ENCODE measurements at regions not wholly inside any gene's neighbourhood (a gene's known extent, or its start where the extent isn't known, plus 50 kb on each side); places are given as distances from the start of the nearest gene placed in this dataset.
"Not testable (repeated sequence)": the region's sequence is repeated elsewhere in the genome, so short reads cannot be mapped to it uniquely, and the experiment has no call there.

DNA sequence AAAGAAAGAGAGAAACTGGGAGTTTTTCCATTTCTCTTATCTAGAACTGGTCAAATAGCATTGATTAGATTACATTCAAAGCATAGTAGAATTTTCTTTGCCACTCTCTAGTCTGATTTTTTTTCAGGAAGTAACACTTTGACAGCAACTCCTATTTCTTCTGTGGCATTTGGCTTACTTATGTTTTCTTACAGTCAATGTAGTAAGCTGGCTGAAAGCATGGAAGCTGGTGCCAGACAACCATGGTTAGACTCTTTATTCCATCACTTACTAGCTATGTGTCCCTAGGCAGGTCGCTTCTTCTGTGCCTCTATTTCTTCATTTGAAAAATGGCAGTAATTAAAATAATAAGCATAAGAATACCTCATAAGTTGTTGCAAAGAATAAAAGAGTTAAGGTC is 54.2 kb upstream of the OPRM1 start:
- no peak for DNase-seq

DNA sequence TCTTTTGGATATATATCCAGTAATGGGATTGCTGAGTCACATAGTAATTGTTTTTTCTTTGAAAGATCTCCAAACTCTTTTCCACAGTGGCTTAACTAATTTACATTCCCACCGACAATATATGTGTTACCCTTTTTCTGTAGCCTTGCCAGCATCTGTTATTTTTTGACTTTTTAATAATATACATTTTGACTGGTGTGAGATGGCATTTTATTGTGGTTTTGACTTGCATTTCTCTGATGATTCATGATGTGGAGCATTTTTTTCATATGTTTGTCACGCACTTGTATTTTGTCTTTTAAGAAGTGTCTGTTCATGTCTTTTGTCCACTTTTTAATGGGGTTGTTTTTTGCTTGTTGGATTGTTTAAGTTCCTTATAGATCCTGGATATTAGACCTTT is 58.9 kb upstream of the OPRM1 start:
- no peak for DNase-seq

GRCh38 chr6:153978911-153979548 is 60.0 kb upstream of the OPRM1 start:
- DNase-seq: not testable (repeated sequence)

DNA sequence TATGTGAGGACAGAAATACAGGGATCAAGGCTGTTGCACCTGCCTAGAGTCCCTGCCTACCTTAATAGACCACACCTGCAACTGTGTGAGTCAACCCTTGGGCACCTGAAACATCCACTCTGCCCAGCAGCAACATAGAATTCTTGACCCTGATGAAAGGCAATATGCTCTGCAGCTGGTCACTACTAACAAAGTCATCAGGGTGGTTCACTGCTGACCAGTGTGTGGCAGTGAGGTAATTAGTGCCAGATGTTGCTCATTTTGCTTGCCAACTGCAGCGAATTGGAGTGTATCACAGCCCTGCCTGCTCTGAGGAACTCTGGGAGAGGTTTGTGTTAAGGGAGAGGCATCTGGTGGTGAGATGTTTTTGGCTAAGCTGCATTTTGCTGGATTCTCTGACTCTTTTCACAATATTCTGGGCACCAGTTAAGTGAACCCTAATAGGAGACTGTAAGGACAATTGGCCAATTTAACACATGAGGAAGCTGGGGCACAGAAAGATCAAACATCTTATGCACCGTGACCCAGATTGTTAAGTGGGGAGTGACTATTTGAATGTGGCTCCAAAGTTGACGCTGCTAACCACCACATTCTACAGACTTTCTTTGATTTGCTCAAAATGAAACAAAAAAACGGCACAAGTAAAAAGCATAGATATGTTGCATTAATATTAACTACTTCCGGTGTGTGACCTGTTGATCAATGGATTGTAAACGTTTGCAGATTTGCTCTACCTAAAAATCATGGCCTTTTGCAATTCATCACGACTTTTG is 61.9 kb upstream of the OPRM1 start:
- no peak for DNase-seq

DNA sequence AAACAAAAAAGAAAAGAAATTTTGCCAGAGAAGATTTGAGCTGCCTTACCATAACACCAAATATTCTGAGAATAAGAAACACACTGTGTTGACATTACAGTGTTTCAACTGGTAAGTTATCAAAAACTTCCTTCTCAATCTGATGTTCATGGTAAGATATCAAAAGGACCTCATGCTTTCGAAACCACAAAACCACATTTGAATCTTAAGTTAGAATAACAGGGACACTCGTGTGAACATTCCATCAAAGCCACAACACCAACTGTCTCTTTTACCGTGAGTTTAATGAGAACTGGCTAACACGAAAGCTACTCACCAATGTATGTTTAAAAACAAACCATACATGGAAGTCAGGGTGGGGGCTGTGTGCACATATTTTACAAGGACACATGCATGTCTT is 73.0 kb upstream of the OPRM1 start:
- DNase-seq: no peak

DNA sequence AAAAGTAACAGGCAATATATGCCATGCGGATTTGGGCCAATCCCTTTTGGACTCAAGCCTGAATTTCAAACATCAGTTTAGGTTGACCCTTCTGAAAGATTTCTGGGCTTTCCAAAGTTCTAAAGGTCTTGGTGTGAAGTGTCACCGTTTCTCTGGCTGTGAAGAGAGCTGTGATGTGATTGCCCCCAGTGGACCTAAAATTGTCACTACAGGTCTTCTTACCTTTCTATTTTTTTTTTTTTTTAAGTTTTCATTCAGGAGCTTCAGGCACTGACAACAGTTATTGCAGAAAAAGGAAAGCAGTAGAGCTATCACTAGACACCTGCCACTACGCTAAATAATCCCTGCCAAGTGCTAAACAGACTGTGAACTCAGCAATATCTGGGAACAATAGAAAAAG is 75.7 kb upstream of the OPRM1 start:
- DNase-seq: no peak

- DNase-seq: no peak
These were observed 76.5 kb upstream of the OPRM1 start for GRCh38 chr6:153962555-153962954.

DNA sequence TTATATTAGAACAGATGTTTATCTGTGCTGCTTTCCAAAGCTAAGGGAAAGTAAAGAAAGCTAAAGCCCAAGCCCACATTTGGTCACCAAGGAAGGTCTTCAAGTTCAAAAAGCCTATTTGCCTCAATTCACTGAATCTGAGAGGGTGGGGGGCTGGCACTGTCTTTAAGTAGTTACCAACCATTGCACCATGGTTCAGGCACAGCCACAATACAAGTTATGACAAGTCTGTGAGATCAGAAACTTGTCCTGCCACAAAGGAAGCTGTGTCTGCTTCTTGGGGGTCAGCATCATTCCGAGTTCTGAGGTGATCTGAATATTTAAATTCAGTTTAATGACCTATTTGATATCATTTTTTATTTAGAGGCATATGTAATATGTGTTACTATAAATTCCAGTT is 78.3 kb upstream of the OPRM1 start:
- no peak for DNase-seq

DNA sequence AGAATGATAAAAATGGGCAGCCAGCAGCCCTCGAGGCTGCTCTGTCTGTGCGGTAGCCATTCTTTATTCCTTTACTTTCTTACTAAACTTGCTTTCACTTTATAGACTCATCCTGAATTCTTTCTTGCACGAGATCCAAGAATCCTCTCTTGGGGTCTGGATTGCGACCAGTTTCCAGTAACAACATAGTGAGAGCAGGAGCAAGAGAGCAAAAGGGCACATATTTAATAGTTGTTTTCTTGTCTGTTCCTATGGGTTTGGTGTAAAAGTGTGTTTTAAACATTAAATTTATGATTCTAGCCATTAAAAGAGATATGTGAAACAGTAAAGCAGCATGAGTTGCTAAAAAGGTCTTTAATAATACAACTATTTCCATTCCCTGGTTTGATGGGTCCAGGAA is 78.8 kb upstream of the OPRM1 start:
- DNase-seq: no peak

- peak in 1 of 2 donors; percentile 25 for DNase-seq
These were observed 79.8 kb upstream of the OPRM1 start for GRCh38 chr6:153959276-153959675.

- DNase-seq: no peak
These were observed 80.2 kb upstream of the OPRM1 start for GRCh38 chr6:153958860-153959259.

DNA sequence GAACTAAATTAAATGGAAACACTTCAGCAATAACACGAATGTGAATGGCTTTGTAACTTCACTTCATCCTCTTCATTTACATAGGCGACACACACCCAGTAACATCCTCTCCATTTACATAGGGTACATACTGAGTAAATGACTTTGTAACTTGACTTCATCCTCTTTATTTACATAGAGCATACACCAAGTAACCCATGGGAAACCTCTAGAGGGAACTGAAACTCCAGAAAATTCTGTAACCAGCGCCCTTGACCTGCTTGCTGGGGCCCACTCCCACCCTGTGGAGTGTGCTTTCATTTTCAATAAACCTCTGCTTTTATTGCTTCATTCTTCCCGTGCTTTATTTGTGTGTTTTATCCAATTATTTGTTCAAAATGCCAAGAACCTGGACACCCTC is 81.6 kb upstream of the OPRM1 start:
- peak; percentile 19 for DNase-seq

- no peak for DNase-seq
These were observed 82.2 kb upstream of the OPRM1 start for GRCh38 chr6:153956808-153957207.

DNA sequence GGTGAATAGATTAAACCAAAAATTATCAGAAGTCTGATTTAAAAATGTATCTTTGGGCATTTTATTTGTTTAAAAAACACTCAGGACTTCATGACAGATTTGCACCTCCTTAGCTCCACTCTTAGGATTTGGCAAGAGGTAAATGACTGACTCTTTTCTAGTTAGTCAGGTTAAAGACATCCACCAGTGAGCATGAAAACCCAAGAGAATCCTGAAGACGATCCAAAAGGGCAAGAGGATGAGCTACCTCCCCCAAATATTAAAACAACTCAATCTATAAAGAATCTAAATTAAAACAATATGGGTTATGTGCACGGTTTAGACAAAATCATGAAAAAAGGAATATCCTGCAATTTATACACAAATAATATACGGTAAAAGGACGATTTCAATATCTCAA is 89.4 kb upstream of the OPRM1 start:
- DNase-seq: no peak

DNA sequence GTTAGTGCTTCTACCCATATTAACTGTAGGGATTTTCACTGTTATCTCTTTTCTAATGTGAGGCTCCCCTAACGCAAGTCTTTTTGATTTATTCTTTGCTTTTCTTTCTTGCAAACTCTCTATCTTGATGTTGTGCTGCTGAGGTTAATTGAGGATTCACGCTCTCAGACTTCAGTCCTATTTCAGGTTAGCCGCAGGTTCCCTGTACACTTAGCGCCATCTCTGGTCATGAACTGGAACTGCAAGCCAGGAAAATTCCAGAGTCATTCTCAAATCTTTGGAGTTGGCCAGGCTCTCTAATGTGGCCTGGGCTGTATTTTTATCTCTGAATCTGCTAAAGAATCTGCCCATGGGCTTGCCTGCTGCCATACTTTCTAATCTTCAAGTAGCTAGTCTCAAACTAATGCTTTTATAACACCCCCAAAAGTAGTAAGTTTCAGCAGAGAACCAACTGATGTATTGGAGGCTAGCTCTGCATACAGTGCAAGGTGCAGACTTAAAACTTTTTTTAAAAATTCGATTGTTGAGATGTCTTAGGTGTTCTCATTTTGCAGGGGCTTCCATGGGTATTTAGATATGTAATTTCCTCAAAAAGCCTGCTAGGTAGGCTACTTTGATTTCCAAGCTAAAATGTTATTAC is 91.1 kb upstream of the OPRM1 start:
- DNase-seq: peak; percentile 18 to 28

- DNase-seq: no peak
These were observed 94.8 kb upstream of the OPRM1 start for GRCh38 chr6:153944201-153944600.

DNA sequence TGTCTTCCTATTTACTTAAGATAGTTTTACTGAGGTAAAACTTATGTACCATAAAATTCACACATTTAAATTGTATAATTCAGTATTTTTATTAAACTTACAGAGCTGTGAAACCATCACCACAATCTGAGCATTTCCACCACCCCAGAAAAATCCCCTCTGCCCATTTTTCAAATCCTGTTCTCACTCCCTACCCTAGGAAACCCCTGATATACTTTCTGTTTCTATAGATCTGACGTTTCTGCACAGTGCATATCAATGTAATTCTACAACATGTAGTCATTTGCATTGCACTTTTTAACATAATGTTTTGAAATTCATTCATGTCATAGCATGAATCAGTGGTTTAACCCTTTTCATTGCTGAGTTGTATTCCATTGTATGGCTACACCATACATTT is 96.7 kb upstream of the OPRM1 start:
- DNase-seq: no peak

- no peak for DNase-seq
These were observed 97.3 kb upstream of the OPRM1 start for GRCh38 chr6:153941768-153942167.

DNA sequence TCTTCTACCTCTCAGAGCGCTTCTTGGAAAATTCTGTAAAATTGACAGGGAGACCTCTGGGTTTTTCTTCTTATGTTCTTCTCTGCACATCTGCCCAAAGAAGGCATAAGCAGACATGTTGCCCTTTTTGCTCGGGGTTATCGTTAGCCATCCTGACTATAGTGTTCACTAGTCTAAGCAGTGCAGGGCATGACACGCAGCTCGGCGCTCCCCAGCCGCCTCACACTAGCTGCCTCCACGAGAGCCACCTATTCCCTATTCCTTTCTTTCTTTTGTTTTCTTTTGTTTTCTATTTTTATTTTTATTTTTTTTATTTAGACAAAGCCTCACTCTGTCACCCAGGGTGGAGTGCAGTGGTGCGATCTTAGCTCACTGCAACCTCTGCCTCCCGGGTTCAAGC is 100.2 kb upstream of the OPRM1 start:
- no peak for DNase-seq

DNA sequence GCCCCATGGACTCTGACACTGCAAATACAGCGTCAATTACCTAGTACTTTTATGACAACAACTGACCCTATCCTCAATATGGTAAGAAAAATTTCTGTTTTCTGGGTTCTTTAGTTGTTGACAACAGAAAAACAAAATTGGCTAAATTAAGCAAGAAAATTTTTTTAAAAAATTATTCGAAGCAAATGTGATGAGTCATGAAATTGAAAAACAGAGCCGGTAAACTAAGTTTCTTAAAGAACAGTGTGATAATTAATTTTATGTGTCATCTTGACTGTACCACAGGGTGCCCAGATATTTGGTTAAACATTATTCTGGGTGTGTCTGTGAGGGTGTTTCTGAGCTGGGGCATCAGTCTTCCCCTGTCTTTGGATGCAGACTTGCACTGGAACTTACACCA is 107.6 kb upstream of the OPRM1 start:
- no peak for DNase-seq

DNA sequence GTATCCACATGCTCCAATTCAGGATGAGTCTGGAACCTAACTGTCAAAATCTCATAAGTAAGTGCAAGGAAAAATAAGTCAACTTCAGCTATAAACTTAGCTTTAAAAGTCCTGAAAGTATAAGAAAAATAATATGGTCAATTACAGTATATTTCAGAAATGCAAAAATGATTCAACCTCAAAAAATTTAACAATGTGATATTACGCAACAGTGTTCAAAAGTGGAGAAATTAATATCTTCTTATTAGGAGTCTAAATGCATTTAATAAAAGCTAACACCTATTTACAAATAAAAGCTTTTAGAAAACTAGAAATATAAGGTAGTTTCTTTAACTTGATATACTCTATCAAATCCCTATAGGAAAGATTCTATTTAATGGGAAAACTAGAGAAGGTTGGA is 111.2 kb upstream of the OPRM1 start:
- no peak for DNase-seq

DNA sequence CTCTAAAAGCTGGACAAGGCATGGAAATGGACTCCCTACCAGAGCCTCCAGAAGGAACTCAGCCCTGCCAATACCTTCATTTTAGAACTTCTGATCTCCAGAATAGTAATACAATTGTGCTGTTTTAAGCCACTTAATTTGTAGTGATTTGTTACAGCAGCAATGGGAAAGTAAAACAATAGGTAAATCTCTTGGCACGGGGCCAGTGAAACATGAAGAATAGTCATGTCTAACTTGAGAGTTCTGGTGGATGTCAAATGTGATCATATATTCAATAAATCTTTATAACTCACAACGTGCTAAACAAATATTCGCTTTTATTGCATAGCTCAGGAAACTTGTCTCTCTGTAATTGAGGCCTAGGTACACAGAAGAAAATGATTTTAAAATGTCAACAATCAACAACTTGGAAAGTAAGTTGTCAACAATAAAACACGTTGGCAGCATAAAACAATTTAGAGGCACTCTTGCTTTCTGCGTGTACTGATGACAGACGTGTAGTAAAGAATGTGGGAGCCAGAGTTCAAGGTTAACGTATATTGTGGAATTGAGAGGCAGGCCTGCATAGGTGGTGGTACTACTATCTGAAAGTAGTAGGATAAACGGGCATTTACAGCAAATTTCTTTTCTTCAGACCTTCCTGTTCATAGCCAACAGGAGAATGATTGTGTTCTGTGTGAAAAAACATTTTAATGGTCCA is 140.5 kb upstream of the OPRM1 start:
- DNase-seq: no peak

GRCh38 chr6:153882411-153882810 is 156.6 kb upstream of the OPRM1 start:
- DNase-seq: no peak

DNA sequence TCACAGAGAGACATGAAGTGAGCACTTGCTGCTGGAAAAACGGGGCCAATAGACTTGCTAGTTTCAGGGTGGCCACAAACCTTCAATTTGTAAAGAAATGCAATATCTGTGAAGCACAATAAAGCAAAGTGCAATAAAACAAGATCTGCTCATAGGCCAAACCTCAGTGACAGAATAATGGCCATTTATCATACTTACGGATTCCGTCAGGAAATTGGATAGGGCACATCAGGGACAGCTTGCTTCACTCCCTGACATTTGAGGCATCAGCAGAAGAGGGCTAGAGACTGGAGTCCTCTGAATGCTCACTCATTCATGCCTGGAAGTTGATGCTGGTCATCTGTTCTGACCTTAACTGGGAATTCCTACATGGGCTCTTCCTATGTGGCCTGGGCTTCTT is 165.5 kb upstream of the OPRM1 start:
- DNase-seq: no peak
